Esophagus muscularis mucosa (tissue), 4 donors: ENCODE measurements at regions not wholly inside any gene's neighbourhood (a gene's known extent, or its start where the extent isn't known, plus 50 kb on each side); places are given as distances from the start of the nearest gene placed in this dataset.
"Not testable (repeated sequence)": the region's sequence is repeated elsewhere in the genome, so short reads cannot be mapped to it uniquely, and the experiment has no call there.

Experiments used
- DNase-seq: peaks from one replicate; pipeline ENCODE4 v3.0.0-alpha.2; 2017; ENCODE audit errors: extremely low spot score
- H3K27ac ChIP-seq, 4 donors: fragments of 200-600 bp; sonication (generic); replicated peaks in 1 of 4; 1 replicate in 3 of 4; 2 replicates in 1 of 4; pipeline ENCODE4 v1.5.1; 2016 to 2019; ENCODE audit warnings: mild to moderate bottlenecking in 1 of 4
- H3K27me3 ChIP-seq, 4 donors: fragments of 200-600 bp; sonication (generic); one replicate each; pipeline versions ENCODE4 v1.5.1 to v1.6.0; 2016 to 2019
- H3K36me3 ChIP-seq, 4 donors: fragments of 200-600 bp; sonication (generic); one replicate each; pipeline ENCODE4 v1.5.1; 2016 to 2019
- H3K4me1 ChIP-seq, 4 donors: fragments of 200-600 bp; sonication (generic); one replicate each; pipeline ENCODE4 v1.5.1; 2016 to 2019
- H3K4me3 ChIP-seq, 4 donors: fragments of 200-600 bp; sonication (generic); 1 replicate in 2 of 4; 2 replicates in 2 of 4; pipeline ENCODE4 v1.5.1; 2016 to 2019; ENCODE audit warnings: mild to moderate bottlenecking in 4 of 4, moderate library complexity in 1 of 4
- H3K9me3 ChIP-seq, 4 donors: fragments of 200-600 bp; sonication (generic); 1 replicate in 3 of 4; 2 replicates in 1 of 4; pipeline ENCODE4 v1.5.1; 2016 to 2019
- EP300 ChIP-seq: sonication (generic); formaldehyde crosslinking; IDR thresholded peaks from one replicate; pipeline ENCODE4 v1.6.1; 2017; ENCODE audit warnings: antibody characterized with exemption
- POLR2A ChIP-seq: fragments of 450-650 bp; IDR thresholded peaks from one replicate; pipeline ENCODE4 v1.6.1; 2017; ENCODE audit warnings: antibody characterized with exemption, moderate library complexity, mild to moderate bottlenecking, low read depth
- POLR2AphosphoS5 ChIP-seq, 2 donors: sonication (generic); formaldehyde crosslinking; IDR thresholded peaks; one replicate each; pipeline ENCODE4 v1.6.1; 2017; ENCODE audit warnings: antibody characterized with exemption in 2 of 2
- WGBS: methylation state at CpG from one replicate; pipeline ENCODE4 v1.1.5; 2018; 5-methylcytosine and 5-hydroxymethylcytosine counted together
- intact Hi-C: fragments of 100-400 bp; cut with DNase I; formaldehyde crosslinking; loops from one replicate; pipeline ENCODE4 v1.15.1; 2023
- TF ChIP-seq, protein P1 (sequence below), 3 experiments: fragments of 200-600 bp in 2 of 3; fragments of 450-650 bp in 1 of 3; sonication (generic) in 2 of 3; IDR thresholded peaks; one replicate each; pipeline ENCODE4 v1.5.1; 2017 to 2019; ENCODE audit warnings: antibody characterized with exemption in 3 of 3, mild to moderate bottlenecking in 2 of 3, moderate library complexity in 1 of 3

DNA sequence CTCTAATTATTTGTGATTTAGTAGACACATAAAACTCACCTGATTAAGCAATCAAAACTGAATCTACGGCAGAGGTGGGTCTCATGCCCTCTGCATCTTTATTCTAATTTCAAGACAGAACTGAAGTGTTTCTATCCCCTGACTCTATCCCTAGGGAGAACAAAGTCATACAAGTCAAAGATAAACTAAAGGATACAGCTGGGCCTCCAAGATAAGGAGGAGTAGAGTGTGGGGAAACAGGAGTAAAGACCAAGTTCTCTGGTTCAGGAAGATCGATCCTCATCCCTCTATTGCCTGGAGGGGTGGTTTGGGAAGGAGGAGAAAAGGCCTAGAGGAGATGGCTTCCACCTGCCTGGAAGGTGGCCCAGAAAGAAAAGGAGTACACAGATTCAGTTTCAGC lies 58.7 kb upstream of the BBX start:
- no peaks in the 10 kb centered on the region for H3K36me3 ChIP-seq
- TF ChIP-seq EP300 (no peak), POLR2AphosphoS5 (IDR thresholded peaks at IDR 0.05) (no peak), POLR2A (no peak)
- TF ChIP-seq, protein P1, sequence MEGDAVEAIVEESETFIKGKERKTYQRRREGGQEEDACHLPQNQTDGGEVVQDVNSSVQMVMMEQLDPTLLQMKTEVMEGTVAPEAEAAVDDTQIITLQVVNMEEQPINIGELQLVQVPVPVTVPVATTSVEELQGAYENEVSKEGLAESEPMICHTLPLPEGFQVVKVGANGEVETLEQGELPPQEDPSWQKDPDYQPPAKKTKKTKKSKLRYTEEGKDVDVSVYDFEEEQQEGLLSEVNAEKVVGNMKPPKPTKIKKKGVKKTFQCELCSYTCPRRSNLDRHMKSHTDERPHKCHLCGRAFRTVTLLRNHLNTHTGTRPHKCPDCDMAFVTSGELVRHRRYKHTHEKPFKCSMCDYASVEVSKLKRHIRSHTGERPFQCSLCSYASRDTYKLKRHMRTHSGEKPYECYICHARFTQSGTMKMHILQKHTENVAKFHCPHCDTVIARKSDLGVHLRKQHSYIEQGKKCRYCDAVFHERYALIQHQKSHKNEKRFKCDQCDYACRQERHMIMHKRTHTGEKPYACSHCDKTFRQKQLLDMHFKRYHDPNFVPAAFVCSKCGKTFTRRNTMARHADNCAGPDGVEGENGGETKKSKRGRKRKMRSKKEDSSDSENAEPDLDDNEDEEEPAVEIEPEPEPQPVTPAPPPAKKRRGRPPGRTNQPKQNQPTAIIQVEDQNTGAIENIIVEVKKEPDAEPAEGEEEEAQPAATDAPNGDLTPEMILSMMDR (IDR thresholded peaks at IDR 0.05), result no peak
- WGBS, result 78% methylated on average over 2 of the region's 2 CpGs

DNA sequence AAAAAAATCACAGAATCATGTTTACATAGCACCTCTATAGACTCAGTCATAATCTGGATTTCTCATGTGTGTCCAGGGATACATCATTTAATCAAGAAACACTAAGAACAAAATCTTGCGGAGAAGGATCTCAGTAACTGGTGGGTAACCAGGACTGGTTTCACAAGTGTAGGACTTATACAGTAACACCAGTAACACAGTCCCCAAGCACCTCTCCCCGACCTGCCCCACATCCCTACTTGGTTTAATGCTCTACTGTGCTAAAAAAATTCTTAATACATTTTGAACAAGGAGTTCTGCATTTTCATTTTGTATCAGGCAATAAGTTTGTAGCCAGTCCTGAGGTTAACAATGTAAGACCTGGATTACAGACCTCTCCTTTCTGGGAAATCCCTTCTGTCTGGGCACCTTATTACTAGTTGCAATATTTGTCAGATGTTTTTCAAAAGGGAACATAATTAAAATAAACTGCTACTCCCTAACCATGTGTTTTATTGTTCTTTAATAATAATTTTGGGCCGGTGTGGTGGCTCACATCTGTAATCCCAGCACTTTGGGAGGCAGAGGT lies 57.6 kb upstream of the BBX start:
- Histone ChIP-seq H3K27ac (no peak overlapping the region), H3K9me3 (no peaks in the 10 kb centered on the region), H3K36me3 (no peaks in the 10 kb centered on the region), H3K4me1 (no peaks in the 10 kb centered on the region), H3K27me3 (no peaks in the 10 kb centered on the region), H3K4me3 (no peak overlapping the region)
- no peak for TF ChIP-seq EP300
- no peak for TF ChIP-seq POLR2AphosphoS5 (IDR thresholded peaks at IDR 0.05)
- TF ChIP-seq, protein P1 (IDR thresholded peaks at IDR 0.05), result no peak
- no peak for TF ChIP-seq POLR2A
- intact Hi-C loops, result no loop called here
- DNase-seq, result no peak
- WGBS, result 85% methylated on average over 3 of the region's 3 CpGs

More for the DNA sequence above, 58.7 kb upstream of the BBX start:
- H3K27me3 ChIP-seq, result no peaks in the 10 kb centered on the region
- intact Hi-C loops, result no loop called here
- no peaks in the 10 kb centered on the region for H3K9me3 ChIP-seq
- no peak for DNase-seq
- no peaks in the 10 kb centered on the region for H3K4me1 ChIP-seq
- H3K27ac ChIP-seq, result no peak overlapping the region
- no peak overlapping the region for H3K4me3 ChIP-seq

DNA sequence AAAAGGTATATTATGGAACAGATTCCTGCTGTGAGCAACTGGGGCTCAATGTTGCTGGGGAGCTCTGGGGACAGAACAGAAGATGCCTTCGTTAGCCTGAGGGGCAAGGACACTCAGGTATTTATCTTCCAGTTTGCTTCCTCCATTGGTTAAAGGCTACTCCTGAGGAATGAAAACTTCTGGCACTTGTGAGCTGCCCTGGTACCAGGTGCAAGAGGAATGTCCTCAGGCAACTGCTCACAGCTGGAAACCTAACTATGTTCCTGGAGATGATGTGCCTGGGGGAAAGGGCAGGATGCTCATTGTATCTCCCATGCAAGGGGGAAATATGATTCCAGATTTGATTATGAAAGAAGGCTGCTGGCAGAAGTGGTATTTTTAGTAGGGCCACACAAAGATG lies 54.0 kb upstream of the BBX start:
- Histone ChIP-seq H3K36me3 (no peaks in the 10 kb centered on the region), H3K9me3 (no peaks in the 10 kb centered on the region), H3K4me3 (no peak overlapping the region), H3K27ac (no peak overlapping the region), H3K27me3 (no peaks in the 10 kb centered on the region), H3K4me1 (no peaks in the 10 kb centered on the region)
- intact Hi-C loops, result no loop called here
- TF ChIP-seq, protein P1 (IDR thresholded peaks at IDR 0.05), result no peak
- TF ChIP-seq POLR2A (no peak), EP300 (no peak), POLR2AphosphoS5 (IDR thresholded peaks at IDR 0.05) (no peak)
- 73% methylated on average over 1 of the region's 1 CpG for WGBS
- DNase-seq, result no peak

DNA sequence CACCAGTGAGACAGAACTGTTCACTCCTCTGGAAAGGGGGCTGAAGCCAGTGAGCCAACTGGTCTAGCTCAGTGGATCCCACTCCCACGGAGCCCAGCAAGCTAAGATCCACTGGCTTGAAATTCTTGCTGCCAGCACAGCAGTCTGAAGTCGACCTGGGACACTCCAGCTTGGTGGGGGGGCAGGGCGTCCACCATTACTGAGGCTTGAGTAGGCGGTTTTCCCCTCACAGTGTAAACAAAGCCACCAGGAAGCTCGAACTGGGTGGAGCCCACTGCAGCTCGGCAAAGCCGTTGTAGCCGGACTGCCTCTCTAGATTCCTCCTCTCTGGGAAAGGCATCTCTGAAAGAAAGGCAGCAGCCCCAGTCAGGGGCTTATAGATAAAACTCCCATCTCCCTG lies 52.3 kb upstream of the BBX start:
- intact Hi-C loops, H3K9me3 ChIP-seq: not testable (repeated sequence)
- 72% methylated on average over 4 of the region's 8 CpGs for WGBS

More for the DNA sequence above, 52.3 kb upstream of the BBX start:
- not testable (repeated sequence) for DNase-seq, H3K27ac ChIP-seq, H3K27me3 ChIP-seq, H3K4me1 ChIP-seq, H3K4me3 ChIP-seq, H3K36me3 ChIP-seq
